Non-pigmented ciliary epithelial cell (primary cell): ENCODE measurements at regions not wholly inside any gene's neighbourhood (a gene's known extent, or its start where the extent isn't known, plus 50 kb on each side); places are given as distances from the start of the nearest gene placed in this dataset.

Experiments used
- DNase-seq: peaks from one replicate; pipeline ENCODE4 v3.0.0-alpha.2; 2010; ENCODE audit warnings: low read depth

- DNase-seq: no peak
These were observed 61.9 kb upstream of the ITGA1 start for GRCh38 chr5:52725808-52726207.

- no peak for DNase-seq
These were observed 60.7 kb upstream of the ITGA1 start for GRCh38 chr5:52727020-52727419.

- DNase-seq: no peak
These were observed 60.1 kb upstream of the ITGA1 start for GRCh38 chr5:52727576-52727975.

- no peak for DNase-seq
These were observed 59.5 kb upstream of the ITGA1 start for GRCh38 chr5:52728224-52728623.

- DNase-seq: no peak
These were observed 59.0 kb upstream of the ITGA1 start for GRCh38 chr5:52728686-52729085.

GRCh38 chr5:52731274-52732027, 56.3 kb upstream of the ITGA1 start:
- DNase-seq: no peak

- no peak for DNase-seq
These were observed 53.2 kb upstream of the ITGA1 start for GRCh38 chr5:52734557-52734956.

GRCh38 chr5:52735139-52735538, 52.6 kb upstream of the ITGA1 start:
- no peak for DNase-seq
